ENCODE measurements at regions not wholly inside any gene's neighbourhood (a gene's known extent, or its start where the extent isn't known, plus 50 kb on each side); places are given as distances from the start of the nearest gene placed in this dataset.

DNA sequence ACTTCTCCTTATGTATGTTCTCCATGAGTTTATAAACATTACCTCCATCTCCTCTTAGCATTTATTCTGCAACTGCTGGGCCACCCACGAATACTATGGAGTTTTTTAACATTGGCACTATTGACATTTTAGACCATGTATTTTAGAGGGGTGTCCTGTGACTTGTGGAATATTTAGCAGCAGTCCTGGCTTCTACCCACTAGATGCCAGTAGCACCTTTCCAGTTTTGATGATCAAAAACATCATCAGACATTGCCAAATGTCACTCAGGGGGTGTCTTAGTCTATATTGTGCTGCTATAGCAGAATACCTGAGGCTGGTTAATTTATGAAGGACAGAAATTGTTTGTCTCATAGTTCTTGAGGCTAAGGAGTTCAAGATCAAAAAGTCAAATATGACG lies 187.5 kb upstream of the RORB start:
- TF ChIP-seq CTCF (IDR thresholded peaks at IDR 0.05; ENCODE audit: insufficient read depth, low read length, missing control alignments), result no peak
- DNase-seq (ENCODE audit: low read depth, low spot score), result no peak
- POLR2A ChIA-PET, result no interaction called here
- CTCF ChIA-PET, result no interaction called here
- no peak overlapping the region for H3K4me3 ChIP-seq (ENCODE audit: low read depth, low read length)

DNA sequence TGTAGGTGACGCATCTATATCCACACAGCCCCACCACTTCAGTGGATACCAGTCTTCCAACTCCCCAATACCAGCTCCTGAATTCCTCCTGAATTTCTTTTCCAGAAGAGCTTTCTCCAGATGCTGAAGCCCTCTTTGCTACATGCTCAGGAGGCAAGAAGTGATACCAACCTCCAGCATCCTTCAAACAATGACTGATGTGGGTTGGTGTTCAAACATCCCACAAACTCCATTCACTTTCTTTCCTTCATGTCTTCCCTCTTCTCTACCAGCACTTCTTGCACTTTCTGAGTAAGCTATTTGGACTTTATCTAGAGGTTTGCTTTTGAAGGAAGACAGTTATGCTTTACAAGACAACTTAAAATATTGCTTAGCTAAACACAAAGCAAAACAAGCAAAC lies 179.9 kb upstream of the RORB start:
- POLR2A ChIA-PET, result no interaction called here

DNA sequence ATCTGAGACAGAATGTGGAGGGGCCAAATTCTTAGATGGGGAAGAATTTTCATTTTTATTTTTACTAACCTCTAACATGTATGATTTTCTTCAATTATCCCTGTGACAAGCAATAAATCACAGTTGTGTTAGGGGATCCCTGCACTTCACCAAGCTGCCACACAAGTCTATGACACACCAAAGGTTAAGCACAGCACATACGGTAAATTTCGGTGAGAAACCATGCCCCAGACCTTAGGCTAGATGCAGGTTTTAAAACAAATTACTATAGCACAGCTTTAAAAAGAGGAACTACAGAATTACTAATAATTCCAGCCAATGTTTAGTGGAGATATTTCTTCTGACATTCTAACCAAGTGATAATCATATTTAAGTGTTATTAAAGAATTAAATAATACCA lies 175.7 kb upstream of the RORB start:
- TF ChIP-seq CTCF (IDR thresholded peaks at IDR 0.05; ENCODE audit: insufficient read depth, low read length, missing control alignments), result no peak
- ChIA-PET POLR2A (no interaction called here), CTCF (no interaction called here)
- no peak for DNase-seq (ENCODE audit: low read depth, low spot score)
- no peak overlapping the region for H3K4me3 ChIP-seq (ENCODE audit: low read depth, low read length)

More for the DNA sequence above, 179.9 kb upstream of the RORB start:
- CTCF ChIA-PET, result no interaction called here
- no peak for DNase-seq (ENCODE audit: low read depth, low spot score)
- no peak overlapping the region for H3K4me3 ChIP-seq (ENCODE audit: low read depth, low read length)
- TF ChIP-seq CTCF (IDR thresholded peaks at IDR 0.05; ENCODE audit: insufficient read depth, low read length, missing control alignments), result no peak

GRCh38 chr9:74322661-74323314 lies 174.3 kb upstream of the RORB start:
- ChIA-PET POLR2A (no interaction called here), CTCF (no interaction called here)
- TF ChIP-seq CTCF (IDR thresholded peaks at IDR 0.05; ENCODE audit: insufficient read depth, low read length, missing control alignments), result no peak
- DNase-seq (ENCODE audit: low read depth, low spot score), result no peak
- H3K4me3 ChIP-seq (ENCODE audit: low read depth, low read length), result no peak overlapping the region

GRCh38 chr9:74330487-74331214 lies 166.5 kb upstream of the RORB start:
- no peak for DNase-seq (ENCODE audit: low read depth, low spot score)
- no peak overlapping the region for H3K4me3 ChIP-seq (ENCODE audit: low read depth, low read length)
- no peak for TF ChIP-seq CTCF (IDR thresholded peaks at IDR 0.05; ENCODE audit: insufficient read depth, low read length, missing control alignments)
- POLR2A ChIA-PET, result no interaction called here
- CTCF ChIA-PET, result no interaction called here

DNA sequence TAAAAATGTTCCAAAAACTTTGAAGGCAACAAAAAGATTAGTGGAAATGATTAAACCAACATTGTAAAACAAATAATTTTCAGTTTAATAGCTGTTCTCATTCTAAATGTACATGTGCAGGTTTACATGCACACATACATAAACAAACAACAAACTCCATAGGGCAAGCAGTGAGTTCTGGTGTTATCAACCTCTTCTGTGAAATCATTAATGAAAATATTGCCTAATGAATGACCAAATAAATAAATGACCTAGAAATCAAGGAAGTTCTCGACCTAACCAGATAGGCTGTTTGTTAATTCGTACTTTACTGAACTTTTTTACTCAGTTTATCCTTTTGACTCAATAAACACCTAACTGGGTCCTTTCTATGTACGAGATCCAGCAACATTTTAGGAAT lies 165.5 kb upstream of the RORB start:
- no peak overlapping the region for H3K4me3 ChIP-seq (ENCODE audit: low read depth, low read length)
- DNase-seq (ENCODE audit: low read depth, low spot score), result no peak
- POLR2A ChIA-PET, result no interaction called here
- TF ChIP-seq CTCF (IDR thresholded peaks at IDR 0.05; ENCODE audit: insufficient read depth, low read length, missing control alignments), result no peak
- CTCF ChIA-PET, result no interaction called here

All from AG04449 (cell line).